GM18907 (cell line): ENCODE measurements at regions not wholly inside any gene's neighbourhood (a gene's known extent, or its start where the extent isn't known, plus 50 kb on each side); places are given as distances from the start of the nearest gene placed in this dataset.

Source experiments
- ATAC-seq: cut with Tn5 transposase; IDR thresholded peaks from one replicate; pipeline ENCODE4 v1.9.1; 2021; ENCODE audit warnings: mild to moderate bottlenecking, moderate library complexity; ENCODE audit not compliant: unreplicated experiment

DNA sequence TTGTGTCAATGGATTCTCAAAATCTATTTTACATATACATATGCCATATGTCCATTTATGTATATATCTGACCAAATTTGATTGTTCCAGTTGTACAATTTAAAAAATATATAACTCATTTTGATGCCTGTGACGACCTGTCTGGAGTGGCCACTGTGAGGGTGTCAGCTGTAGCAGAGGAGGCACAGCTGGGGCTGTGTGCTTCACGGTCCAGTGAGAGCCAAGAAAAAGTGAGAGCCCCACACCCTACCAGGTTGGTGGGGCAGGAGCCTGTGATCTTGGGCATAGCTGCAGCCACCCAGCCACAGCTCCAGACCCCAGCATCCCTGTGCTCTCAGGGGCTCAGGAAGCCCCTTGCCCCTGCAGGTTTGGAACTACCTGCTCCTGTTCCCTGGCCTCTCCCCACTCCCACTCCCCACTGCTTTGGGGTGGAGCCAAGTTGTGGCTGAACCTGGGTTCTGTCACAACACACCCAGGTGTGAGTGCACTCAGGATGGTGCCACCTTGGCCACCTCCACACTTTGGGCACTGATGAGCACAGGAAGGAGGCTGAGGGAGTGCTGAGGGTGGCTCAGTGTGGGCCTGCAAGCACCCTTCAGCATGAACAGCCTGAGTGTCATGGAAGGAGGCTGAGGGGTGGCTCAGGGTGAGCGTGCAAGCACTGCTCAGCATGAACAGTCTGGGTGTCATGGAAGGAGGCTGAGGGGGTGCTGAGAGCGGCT lies 161.1 kb upstream of the ROBO1 start:
- no peak for ATAC-seq

DNA sequence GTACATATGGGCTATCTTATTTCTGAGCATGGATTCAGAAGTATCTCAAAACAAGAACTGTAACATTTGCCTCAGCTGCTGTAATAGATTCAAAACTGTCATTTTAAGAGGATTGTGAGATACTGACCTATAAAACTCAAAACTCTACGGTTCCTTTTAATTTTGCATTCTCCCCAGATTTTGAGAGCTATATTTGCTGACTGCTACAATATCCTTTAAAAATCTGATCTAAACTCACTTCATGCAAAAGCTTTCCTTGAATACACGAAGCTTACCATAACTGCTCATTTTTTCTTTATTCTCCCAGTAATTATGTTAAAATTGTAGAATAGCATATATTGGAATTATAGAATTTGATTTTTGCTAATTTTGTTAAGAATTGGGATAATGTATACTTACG lies 158.7 kb upstream of the ROBO1 start:
- no peak for ATAC-seq

DNA sequence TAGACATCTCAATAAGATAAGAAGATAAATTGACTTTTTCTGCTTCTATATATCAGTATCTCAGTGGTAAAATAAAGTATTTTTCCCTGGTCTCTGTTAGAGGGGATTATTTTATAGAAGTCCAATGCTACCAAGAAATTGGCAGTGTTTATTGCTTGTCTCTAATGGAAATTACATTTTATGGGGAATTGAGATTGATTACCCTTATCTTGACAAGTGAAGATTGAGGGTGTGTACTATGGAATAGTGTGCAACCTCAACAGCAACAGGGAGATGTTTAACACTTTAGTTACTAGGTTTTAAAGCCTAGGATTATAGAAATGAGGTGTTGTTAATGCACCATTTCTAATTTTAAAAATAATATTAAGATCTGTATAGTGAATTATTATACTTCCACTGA lies 154.8 kb upstream of the ROBO1 start:
- ATAC-seq = no peak

- no peak for ATAC-seq
These were observed 149.8 kb upstream of the ROBO1 start for GRCh38 chr3:79917561-79917960.

- no peak for ATAC-seq
These were observed 142.5 kb upstream of the ROBO1 start for GRCh38 chr3:79910337-79910736.

DNA sequence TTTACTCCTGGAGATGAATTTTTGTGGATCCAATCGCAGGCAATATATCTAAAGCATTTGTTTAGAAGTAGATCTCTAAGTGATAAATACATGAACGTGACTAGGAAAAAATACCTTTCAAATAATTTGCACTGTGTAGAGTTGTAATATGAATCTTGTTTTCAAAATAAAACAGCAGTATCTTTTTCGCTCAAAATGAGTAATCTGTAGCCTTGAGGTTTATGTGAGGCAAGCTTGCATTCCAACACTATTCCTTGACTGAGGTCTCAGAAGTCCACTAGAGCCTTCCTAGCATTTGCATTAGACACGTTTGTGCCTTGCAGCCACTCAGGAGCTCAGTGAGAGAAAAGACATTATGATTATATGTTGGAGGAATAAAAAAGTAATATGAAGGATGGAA lies 138.3 kb upstream of the ROBO1 start:
- ATAC-seq = no peak

GRCh38 chr3:79902151-79902550 lies 134.4 kb upstream of the ROBO1 start:
- ATAC-seq = no peak

DNA sequence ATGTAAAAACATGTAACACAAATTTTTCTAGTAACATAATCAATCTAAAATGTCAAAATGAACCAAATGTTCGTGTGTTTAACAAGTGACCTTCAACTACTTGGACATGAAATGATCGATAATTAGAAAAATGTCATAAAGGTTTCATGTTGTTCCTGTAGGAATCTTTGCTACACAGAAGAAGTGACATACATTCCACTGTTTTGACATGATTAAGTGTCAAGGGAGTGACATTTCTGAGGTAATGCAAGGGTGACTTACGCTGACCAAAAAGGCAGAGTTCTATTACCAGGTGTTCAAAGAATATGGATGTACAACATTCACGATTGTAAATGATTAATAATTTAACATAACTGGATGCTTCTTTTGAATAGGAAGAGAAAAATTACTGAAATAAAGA lies 131.1 kb upstream of the ROBO1 start:
- ATAC-seq = no peak

DNA sequence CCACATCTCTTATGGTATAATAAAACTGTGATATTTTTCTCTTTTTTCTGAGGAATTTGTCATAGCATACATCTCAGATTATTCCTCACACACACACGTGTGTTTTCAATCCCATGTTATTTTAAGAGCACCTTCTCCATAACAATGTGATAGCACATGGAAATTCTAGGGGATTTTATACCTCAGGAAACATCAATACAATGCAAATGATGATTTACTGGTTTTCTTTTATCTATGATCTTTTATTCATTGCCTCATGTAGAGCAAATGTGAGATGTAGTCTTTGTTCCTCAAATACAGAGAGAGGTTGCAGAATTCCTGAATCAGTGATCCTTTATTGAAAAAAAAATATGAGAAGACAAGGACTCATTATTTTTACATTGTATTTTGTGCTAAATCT lies 128.3 kb upstream of the ROBO1 start:
- ATAC-seq = no peak

DNA sequence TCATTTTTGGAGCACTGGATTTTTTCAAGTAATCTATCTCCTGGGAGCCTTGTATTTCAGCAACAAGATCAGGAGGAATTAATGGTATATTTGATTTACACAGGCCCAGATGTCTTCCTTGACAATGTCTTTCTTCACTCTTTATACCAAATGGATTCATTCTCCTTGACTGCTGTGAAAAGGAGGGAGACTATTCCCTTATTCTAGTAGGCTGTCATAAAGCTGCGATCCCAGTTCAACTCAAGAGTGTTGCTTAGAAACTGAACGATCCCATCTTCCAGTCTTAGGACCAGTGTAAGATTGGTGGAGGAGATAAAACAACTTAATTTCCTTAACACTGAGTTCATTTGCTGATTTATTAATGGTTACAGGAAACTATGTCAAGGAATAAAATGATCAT lies 119.4 kb upstream of the ROBO1 start:
- no peak for ATAC-seq

- no peak for ATAC-seq
These were observed 118.4 kb upstream of the ROBO1 start for GRCh38 chr3:79886204-79886603.

GRCh38 chr3:79885407-79885806 lies 117.6 kb upstream of the ROBO1 start:
- no peak for ATAC-seq

DNA sequence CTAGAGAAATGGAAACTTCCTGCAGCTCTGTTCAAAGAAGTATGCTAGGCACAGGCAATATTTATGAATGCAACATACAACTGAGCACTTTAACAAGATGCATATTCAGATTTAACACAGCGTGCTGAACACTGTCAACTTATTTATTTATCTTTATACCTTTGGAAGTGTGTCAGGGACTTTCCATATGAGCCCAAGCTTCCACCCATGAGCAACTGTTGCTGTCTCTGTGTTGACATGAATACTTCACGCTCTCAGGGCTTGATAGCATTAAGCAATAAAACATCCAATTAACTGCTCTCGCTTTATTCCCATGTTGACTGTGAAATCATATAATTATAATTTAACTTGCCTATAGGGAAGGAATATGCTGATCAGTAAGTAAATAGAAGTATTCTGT lies 116.6 kb upstream of the ROBO1 start:
- no peak for ATAC-seq

DNA sequence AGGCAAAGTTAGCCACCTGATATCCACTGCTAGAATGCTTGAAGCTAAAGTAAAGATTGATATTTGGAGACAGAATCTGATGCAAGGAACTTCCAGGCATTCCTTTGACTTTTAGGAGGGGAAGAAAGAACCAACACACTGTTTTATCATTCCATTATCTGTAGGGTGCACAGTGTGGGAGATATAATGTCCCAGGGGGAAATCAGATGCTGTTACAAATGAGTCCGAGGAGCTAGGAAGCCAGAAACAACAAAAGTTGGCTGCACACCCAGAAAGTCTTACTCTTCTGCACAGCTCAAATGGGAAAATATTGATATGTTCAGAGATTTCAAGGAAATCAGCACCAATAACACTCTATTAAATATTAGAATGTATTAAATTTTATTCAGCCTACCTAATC lies 113.6 kb upstream of the ROBO1 start:
- ATAC-seq = no peak

- no peak for ATAC-seq
These were observed 110.9 kb upstream of the ROBO1 start for GRCh38 chr3:79878708-79879107.

DNA sequence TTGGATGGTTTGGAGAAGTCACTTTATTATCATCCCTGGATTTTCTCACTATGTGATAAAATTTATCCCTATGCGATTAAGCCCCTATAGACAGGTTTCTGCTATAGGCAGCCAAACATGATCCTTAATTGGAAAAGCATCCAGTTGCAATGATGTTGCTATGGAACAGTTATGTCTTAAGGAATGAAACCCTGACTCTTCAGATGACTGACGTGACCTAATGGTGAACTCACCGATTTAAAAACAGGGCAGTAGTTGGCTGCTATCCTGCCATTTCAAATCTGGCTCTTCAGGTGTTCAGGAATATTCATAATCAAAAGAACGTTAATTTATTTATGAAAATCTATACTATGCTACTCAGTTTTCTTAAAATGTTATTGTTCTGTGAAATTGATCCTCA lies 106.8 kb upstream of the ROBO1 start:
- no peak for ATAC-seq

GRCh38 chr3:79872483-79872882 lies 104.7 kb upstream of the ROBO1 start:
- ATAC-seq = no peak

DNA sequence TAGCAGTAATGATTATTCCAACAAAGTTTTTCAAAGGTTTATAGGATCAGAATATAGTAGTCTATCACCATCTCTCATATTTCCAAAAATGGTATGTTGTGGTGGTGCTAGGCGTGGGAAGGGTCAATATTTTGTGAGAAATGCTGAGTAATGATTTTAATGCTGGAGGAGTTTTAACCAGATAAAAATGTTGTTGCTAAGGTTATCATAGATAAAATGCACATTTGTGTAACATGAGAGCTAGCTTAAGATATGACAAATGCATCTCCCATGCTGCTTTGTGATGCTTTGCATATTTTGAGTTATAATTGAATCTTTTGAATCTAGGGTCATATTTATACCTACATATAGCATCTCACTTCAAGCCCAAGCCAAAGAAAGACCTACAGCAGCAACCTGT lies 103.9 kb upstream of the ROBO1 start:
- no peak for ATAC-seq

GRCh38 chr3:79870313-79870620 lies 102.5 kb upstream of the ROBO1 start:
- ATAC-seq = no peak

- no peak for ATAC-seq
These were observed 101.9 kb upstream of the ROBO1 start for GRCh38 chr3:79869461-79870312.

GRCh38 chr3:79866162-79866561 lies 98.4 kb upstream of the ROBO1 start:
- ATAC-seq = no peak

DNA sequence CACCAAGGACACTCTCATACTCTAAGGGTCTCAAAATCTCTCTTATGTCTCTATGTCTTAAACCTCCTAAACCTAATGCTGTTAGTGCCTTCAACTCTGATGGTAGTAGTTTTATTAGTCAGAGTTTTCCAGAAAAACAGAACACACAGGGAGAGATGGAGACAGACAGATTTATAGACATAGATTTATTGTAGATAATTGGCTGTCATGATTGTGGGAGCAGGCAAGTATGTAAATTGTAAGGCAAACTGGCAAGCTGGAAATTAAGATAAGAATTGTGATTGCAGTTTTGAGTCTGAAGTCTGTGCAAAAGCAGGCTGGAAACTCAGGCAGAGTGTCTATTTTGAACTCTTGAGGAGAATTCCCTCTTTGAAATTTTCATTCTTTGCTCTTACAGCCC lies 96.3 kb upstream of the ROBO1 start:
- ATAC-seq = no peak

DNA sequence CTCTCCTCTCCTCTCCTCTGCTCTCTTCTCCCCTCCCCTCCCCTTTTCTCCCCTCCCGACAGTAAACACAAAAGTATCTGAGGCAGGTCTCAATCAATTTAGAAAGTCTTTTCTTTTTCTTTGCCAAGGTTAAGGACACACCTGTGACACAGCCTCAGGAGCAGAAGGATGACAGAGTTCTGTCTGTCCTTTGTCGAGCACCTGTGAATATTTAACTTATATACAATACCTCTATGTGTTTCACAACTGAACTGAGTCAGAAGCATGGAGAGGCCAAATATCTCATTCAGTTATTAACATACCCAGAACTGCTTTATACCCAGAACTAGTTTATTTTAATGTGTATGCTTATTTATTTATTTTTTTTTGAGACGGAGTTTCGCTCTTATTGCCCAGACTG lies 81.1 kb upstream of the ROBO1 start:
- ATAC-seq = no peak
